HUES64 (cell line): ENCODE measurements at regions not wholly inside any gene's neighbourhood (a gene's known extent, or its start where the extent isn't known, plus 50 kb on each side); places are given as distances from the start of the nearest gene placed in this dataset.
A peak's percentile ranks its signal among the peaks of the same experiment; 100 is the strongest.

Source experiments
- H3K27ac ChIP-seq: 2 replicates; pipeline ENCODE4 v1.7.0; 2013; ENCODE audit warnings: low read depth, low read length, inconsistent platforms
- H3K27me3 ChIP-seq: 2 replicates; pipeline ENCODE4 v1.6.1; 2013; ENCODE audit warnings: mild to moderate bottlenecking, low read length; ENCODE audit not compliant: insufficient read depth
- H3K36me3 ChIP-seq: 2 replicates; pipeline ENCODE4 v1.6.1; 2013; ENCODE audit warnings: mild to moderate bottlenecking, low read length; ENCODE audit not compliant: insufficient read depth
- H3K4me1 ChIP-seq: 2 replicates; pipeline ENCODE4 v1.6.1; 2013; ENCODE audit warnings: mild to moderate bottlenecking, low read length, moderate library complexity; ENCODE audit not compliant: insufficient read depth
- H3K4me3 ChIP-seq: 2 replicates; pipeline ENCODE4 v1.5.1; 2013; ENCODE audit warnings: mild to moderate bottlenecking, low read length, moderate library complexity
- H3K9ac ChIP-seq: 2 replicates; pipeline ENCODE4 v1.6.1; 2013; ENCODE audit warnings: mild to moderate bottlenecking, low read depth, low read length
- H3K9me3 ChIP-seq: 2 replicates; pipeline ENCODE4 v1.6.1; 2013; ENCODE audit warnings: low read depth, low read length; ENCODE audit not compliant: insufficient read depth
- WGBS: fragments of 150-250, 120-280 bp; methylation state at CpG from one replicate; pipeline ENCODE4 v1.1.7; 2013; ENCODE audit warnings: missing lambda C conversion rate; 5-methylcytosine and 5-hydroxymethylcytosine counted together

- Histone ChIP-seq H3K27ac (peak overlapping the region; percentile 31; the same call in 1 of the 2 replicates), H3K4me1 (peaks cover 28% of the 10 kb centered on the region), H3K27me3 (no peaks in the 10 kb centered on the region), H3K36me3 (no peaks in the 10 kb centered on the region), H3K9ac (peak overlapping the region; percentile 15; the same call in 1 of the 2 replicates), H3K9me3 (no peaks in the 10 kb centered on the region), H3K4me3 (no peak overlapping the region)
- WGBS = 66% methylated on average over 11 of the region's 12 CpGs
These were observed 55.0 kb downstream of the RPL37A start for GRCh38 chr2:216553482-216554240.

- H3K27ac ChIP-seq = no peak overlapping the region
- 97% methylated on average over 3 of the region's 3 CpGs for WGBS
These were observed 55.6 kb downstream of the RPL37A start for GRCh38 chr2:216554286-216554685.

GRCh38 chr2:216554755-216555154 lies 56.1 kb downstream of the RPL37A start:
- Histone ChIP-seq H3K4me1 (peaks cover 28% of the 10 kb centered on the region), H3K27me3 (no peaks in the 10 kb centered on the region), H3K36me3 (no peaks in the 10 kb centered on the region), H3K9ac (no peak overlapping the region), H3K9me3 (no peaks in the 10 kb centered on the region), H3K4me3 (no peak overlapping the region), H3K27ac (no peak overlapping the region)
- 92% methylated on average over 1 of the region's 1 CpG for WGBS

More at GRCh38 chr2:216554286-216554685, 55.6 kb downstream of the RPL37A start:
- no peak overlapping the region for H3K4me3 ChIP-seq
- H3K27me3 ChIP-seq = no peaks in the 10 kb centered on the region
- H3K4me1 ChIP-seq = peaks cover 28% of the 10 kb centered on the region
- H3K9me3 ChIP-seq = no peaks in the 10 kb centered on the region
- H3K9ac ChIP-seq = no peak overlapping the region
- no peaks in the 10 kb centered on the region for H3K36me3 ChIP-seq

- WGBS = 87% methylated on average over 6 of the region's 6 CpGs
- Histone ChIP-seq H3K9ac (no peak overlapping the region), H3K4me1 (peaks cover 28% of the 10 kb centered on the region), H3K36me3 (no peaks in the 10 kb centered on the region), H3K4me3 (no peak overlapping the region), H3K27me3 (no peaks in the 10 kb centered on the region), H3K27ac (no peak overlapping the region), H3K9me3 (no peaks in the 10 kb centered on the region)
These were observed 56.6 kb downstream of the RPL37A start for GRCh38 chr2:216555274-216555673.

- no peak overlapping the region for H3K4me3 ChIP-seq
- no peaks in the 10 kb centered on the region for H3K36me3 ChIP-seq
- WGBS = no CpG with 5 or more reads among the region's 2 CpGs
- no peaks in the 10 kb centered on the region for H3K9me3 ChIP-seq
- H3K27me3 ChIP-seq = no peaks in the 10 kb centered on the region
- H3K9ac ChIP-seq = no peak overlapping the region
- peaks cover 32% of the 10 kb centered on the region for H3K4me1 ChIP-seq
- no peak overlapping the region for H3K27ac ChIP-seq
These were observed 57.6 kb downstream of the RPL37A start for GRCh38 chr2:216556202-216556601.

- 66% methylated on average over 7 of the region's 7 CpGs for WGBS
- no peaks in the 10 kb centered on the region for H3K27me3 ChIP-seq
- H3K9me3 ChIP-seq = no peaks in the 10 kb centered on the region
- no peak overlapping the region for H3K9ac ChIP-seq
- peaks cover 26% of the 10 kb centered on the region for H3K4me1 ChIP-seq
- no peaks in the 10 kb centered on the region for H3K36me3 ChIP-seq
- no peak overlapping the region for H3K4me3 ChIP-seq
- no peak overlapping the region for H3K27ac ChIP-seq
These were observed 58.8 kb downstream of the RPL37A start for GRCh38 chr2:216557413-216557812.

GRCh38 chr2:216557820-216558219 lies 59.2 kb downstream of the RPL37A start:
- H3K27ac ChIP-seq = no peak overlapping the region
- H3K4me1 ChIP-seq = peaks cover 28% of the 10 kb centered on the region
- H3K9me3 ChIP-seq = no peaks in the 10 kb centered on the region
- H3K27me3 ChIP-seq = no peaks in the 10 kb centered on the region
- WGBS = 32% methylated on average over 1 of the region's 1 CpG
- H3K4me3 ChIP-seq = no peak overlapping the region
- H3K9ac ChIP-seq = no peak overlapping the region
- H3K36me3 ChIP-seq = no peaks in the 10 kb centered on the region

GRCh38 chr2:216559625-216560156 lies 61.0 kb downstream of the RPL37A start:
- Histone ChIP-seq H3K36me3 (no peaks in the 10 kb centered on the region), H3K4me3 (no peak overlapping the region), H3K9me3 (no peaks in the 10 kb centered on the region; the same call in 1 of the 2 replicates), H3K4me1 (peaks cover 32% of the 10 kb centered on the region), H3K27ac (no peak overlapping the region), H3K27me3 (no peaks in the 10 kb centered on the region), H3K9ac (no peak overlapping the region)
- 80% methylated on average over 1 of the region's 3 CpGs for WGBS

GRCh38 chr2:216560838-216561270 lies 62.2 kb downstream of the RPL37A start:
- no peaks in the 10 kb centered on the region; the same call in 1 of the 2 replicates for H3K9me3 ChIP-seq
- 77% methylated on average over 3 of the region's 3 CpGs for WGBS
- no peak overlapping the region for H3K9ac ChIP-seq
- H3K36me3 ChIP-seq = no peaks in the 10 kb centered on the region
- peaks cover 34% of the 10 kb centered on the region for H3K4me1 ChIP-seq
- H3K4me3 ChIP-seq = no peak overlapping the region
- no peak overlapping the region for H3K27ac ChIP-seq
- no peaks in the 10 kb centered on the region for H3K27me3 ChIP-seq

GRCh38 chr2:216562696-216563435 lies 64.2 kb downstream of the RPL37A start:
- Histone ChIP-seq H3K4me3 (no peak overlapping the region), H3K27me3 (no peaks in the 10 kb centered on the region), H3K4me1 (peaks cover 28% of the 10 kb centered on the region), H3K9ac (no peak overlapping the region), H3K9me3 (no peaks in the 10 kb centered on the region; the same call in 1 of the 2 replicates), H3K27ac (no peak overlapping the region), H3K36me3 (no peaks in the 10 kb centered on the region)
- 50% methylated on average over 13 of the region's 13 CpGs for WGBS

GRCh38 chr2:216563646-216564045 lies 65.0 kb downstream of the RPL37A start:
- H3K27me3 ChIP-seq = no peaks in the 10 kb centered on the region
- WGBS = 83% methylated on average over 7 of the region's 7 CpGs

More at GRCh38 chr2:216563646-216564045, 65.0 kb downstream of the RPL37A start:
- H3K9ac ChIP-seq = no peak overlapping the region
- no peak overlapping the region for H3K4me3 ChIP-seq
- H3K27ac ChIP-seq = no peak overlapping the region
- H3K4me1 ChIP-seq = peaks cover 25% of the 10 kb centered on the region
- H3K36me3 ChIP-seq = no peaks in the 10 kb centered on the region
- H3K9me3 ChIP-seq = no peaks in the 10 kb centered on the region; the same call in 1 of the 2 replicates
